Activated CD4-positive, alpha-beta T cell treated with anti-CD3 and anti-CD28 coated beads for 36 hours (primary cell): ENCODE measurements at regions not wholly inside any gene's neighbourhood (a gene's known extent, or its start where the extent isn't known, plus 50 kb on each side); places are given as distances from the start of the nearest gene placed in this dataset.

ENCODE experiments used
- ATAC-seq: fragments of 200-7000 bp; cut with Tn5 transposase; one replicate; pipeline ENCODE4 v1.10.0; 2021; ENCODE audit warnings: mild to moderate bottlenecking, moderate library complexity
- CTCF ChIA-PET: fragments of 350-600 bp; sonication (Branson Sonifier 250); formaldehyde crosslinking; loops from one replicate; lab custom pipeline; 2021; ENCODE audit warnings: antibody characterized with exemption; lab: Charles Lee
- POLR2A ChIA-PET: fragments of 350-600 bp; sonication (Branson Sonifier 250); formaldehyde crosslinking; loops from one replicate; lab custom pipeline; 2021; ENCODE audit warnings: antibody characterized with exemption, inconsistent platforms; lab: Charles Lee
- DNase-seq: peaks from one replicate; pipeline ENCODE4 v3.0.0-alpha.2; 2020
- H3K27ac Mint-ChIP-seq: one replicate; pipeline ENCODE4 v1.8.0; 2021; ENCODE audit warnings: mixed read lengths
- H3K27me3 Mint-ChIP-seq: one replicate; pipeline ENCODE4 v1.8.0; 2021; ENCODE audit warnings: mixed read lengths
- H3K36me3 Mint-ChIP-seq: one replicate; pipeline ENCODE4 v1.8.0; 2021; ENCODE audit warnings: low read depth, mixed read lengths
- H3K4me1 Mint-ChIP-seq: one replicate; pipeline ENCODE4 v1.8.0; 2021; ENCODE audit warnings: mixed read lengths
- H3K4me3 Mint-ChIP-seq: one replicate; pipeline ENCODE4 v1.8.0; 2021; ENCODE audit warnings: mild to moderate bottlenecking, moderate library complexity, mixed read lengths
- H3K9me3 Mint-ChIP-seq: one replicate; pipeline ENCODE4 v1.8.0; 2021; ENCODE audit warnings: low read depth, mixed read lengths
- intact Hi-C, 2 experiments: fragments of 100-400 bp; cut with DNase I in 1 of 2; cut with micrococcal nuclease in 1 of 2; formaldehyde crosslinking; loops; one replicate each; pipeline versions ENCODE4 v1.14.2 to v1.15.1; 2022 to 2024; cut with DNase I, micrococcal nuclease

DNA sequence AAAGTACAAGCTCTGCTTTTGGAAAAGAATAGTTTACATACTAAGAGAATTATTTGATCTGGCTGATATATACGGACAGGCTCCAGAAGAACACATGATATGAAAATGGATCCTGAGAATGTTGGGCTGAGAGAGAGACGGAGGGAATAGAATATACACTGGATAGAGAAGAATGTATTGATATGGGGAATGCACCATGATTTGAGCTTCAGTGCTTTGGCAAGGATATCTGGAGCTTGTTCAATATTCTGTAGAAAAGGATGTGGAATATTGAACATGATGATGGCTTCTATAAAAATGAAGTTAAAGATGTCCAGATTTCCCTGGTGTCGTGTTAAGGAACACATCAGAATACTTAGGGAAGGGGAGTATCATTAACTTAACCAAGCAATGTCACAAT lies 280.5 kb upstream of the VLDLR start:
- Mint-ChIP-seq H3K36me3 (no peaks in the 10 kb centered on the region), H3K4me3 (no peak overlapping the region), H3K9me3 (no peaks in the 10 kb centered on the region), H3K27me3 (peaks cover 7% of the 10 kb centered on the region), H3K4me1 (no peaks in the 10 kb centered on the region), H3K27ac (no peak overlapping the region)
- ChIA-PET CTCF (no interaction called here), POLR2A (no interaction called here)
- ATAC-seq: no peak
- intact Hi-C loops: loop anchor here (5.0 to 10.0 kb wide), 2 partner anchors 51 to 64 kb away; no protein-coding TSS in a partner anchor
- no peak for DNase-seq

- no peaks in the 10 kb centered on the region for H3K9me3 Mint-ChIP-seq
- ATAC-seq (no peak), DNase-seq (no peak)
- peaks cover 7% of the 10 kb centered on the region for H3K27me3 Mint-ChIP-seq
- no peak overlapping the region for H3K27ac Mint-ChIP-seq
- intact Hi-C loops: loop anchor here (5.0 to 10.0 kb wide), 2 partner anchors 50 to 63 kb away; no protein-coding TSS in a partner anchor
- no peaks in the 10 kb centered on the region for H3K36me3 Mint-ChIP-seq
- ChIA-PET CTCF (no interaction called here), POLR2A (no interaction called here)
- H3K4me3 Mint-ChIP-seq: no peak overlapping the region
- H3K4me1 Mint-ChIP-seq: no peaks in the 10 kb centered on the region
These were observed 279.6 kb upstream of the VLDLR start for GRCh38 chr9:2341956-2342355.

DNA sequence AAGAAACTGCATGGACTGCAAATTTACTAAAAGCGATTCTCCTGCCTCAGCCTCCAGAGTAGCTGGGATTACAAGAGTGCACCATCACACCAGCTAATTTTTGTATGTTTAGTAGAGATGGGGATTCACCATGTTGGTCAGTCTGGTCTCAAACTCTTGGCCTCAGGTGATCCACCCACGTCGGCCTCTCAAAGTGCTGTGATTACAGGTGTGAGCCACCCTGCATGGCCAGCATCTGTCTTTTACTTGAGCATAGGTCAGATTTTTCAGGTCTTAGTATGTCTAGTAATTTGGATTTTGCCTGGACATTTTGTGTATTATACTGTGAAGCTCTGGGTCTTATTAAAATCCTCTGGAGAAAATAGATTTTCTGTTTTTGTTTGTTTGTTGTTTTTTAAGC lies 277.8 kb upstream of the VLDLR start:
- intact Hi-C loops: loop anchor here (5.0 to 10.0 kb wide), 2 partner anchors 49 to 61 kb away; no protein-coding TSS in a partner anchor
- H3K9me3 Mint-ChIP-seq: peaks cover 5% of the 10 kb centered on the region
- POLR2A ChIA-PET: no interaction called here
- CTCF ChIA-PET: no interaction called here
- no peak overlapping the region for H3K4me3 Mint-ChIP-seq
- no peak overlapping the region for H3K27ac Mint-ChIP-seq
- no peaks in the 10 kb centered on the region for H3K36me3 Mint-ChIP-seq
- H3K27me3 Mint-ChIP-seq: peaks cover 5% of the 10 kb centered on the region
- ATAC-seq: no peak
- H3K4me1 Mint-ChIP-seq: no peaks in the 10 kb centered on the region
- no peak for DNase-seq

DNA sequence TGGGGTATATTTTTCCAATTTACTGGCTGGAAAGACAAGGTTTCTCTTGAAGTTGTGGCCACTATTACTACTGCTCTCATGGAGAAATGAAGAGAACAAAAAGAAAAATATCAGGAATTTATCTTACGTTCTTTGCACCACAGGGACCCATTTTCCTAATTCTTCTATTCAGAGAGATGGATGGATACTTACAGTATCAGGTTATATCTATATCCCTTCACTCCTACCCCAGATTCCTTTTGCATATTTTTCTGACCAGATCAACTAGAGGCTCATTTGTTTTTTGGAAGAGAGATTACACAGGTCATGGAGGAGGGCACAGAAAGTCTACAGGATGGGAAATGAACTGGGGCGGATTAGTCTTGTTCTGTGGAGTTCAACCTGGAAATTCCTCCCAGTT lies 277.2 kb upstream of the VLDLR start:
- POLR2A ChIA-PET: no interaction called here
- ATAC-seq (no peak), DNase-seq (no peak)
- no peaks in the 10 kb centered on the region for H3K36me3 Mint-ChIP-seq
- no peaks in the 10 kb centered on the region for H3K4me1 Mint-ChIP-seq
- CTCF ChIA-PET: no interaction called here
- H3K9me3 Mint-ChIP-seq: peaks cover 5% of the 10 kb centered on the region
- no peak overlapping the region for H3K4me3 Mint-ChIP-seq
- peaks cover 5% of the 10 kb centered on the region for H3K27me3 Mint-ChIP-seq
- H3K27ac Mint-ChIP-seq: no peak overlapping the region
- intact Hi-C loops: loop anchor here (5.0 to 10.0 kb wide), 2 partner anchors 48 to 60 kb away; no protein-coding TSS in a partner anchor

DNA sequence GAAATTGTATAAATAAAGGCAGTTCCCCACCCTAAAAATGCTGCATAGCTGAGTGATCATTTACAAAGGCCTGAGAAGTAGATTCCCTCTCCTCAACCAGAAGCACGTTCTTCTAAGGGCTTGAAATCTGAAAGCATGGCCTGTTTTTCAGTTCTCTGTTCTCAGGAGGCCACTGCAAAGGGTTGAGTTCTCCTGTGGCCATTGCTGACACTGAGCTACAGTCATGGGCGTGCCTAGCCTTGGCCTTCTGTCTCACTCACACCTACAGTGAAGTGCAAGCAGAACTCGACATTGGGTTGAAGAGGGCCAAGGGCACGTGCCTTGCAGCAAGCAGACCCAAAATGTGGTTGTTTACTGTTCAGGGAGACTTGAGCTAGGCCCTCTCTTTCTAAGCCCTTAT lies 276.6 kb upstream of the VLDLR start:
- no peak overlapping the region for H3K27ac Mint-ChIP-seq
- intact Hi-C loops: loop anchor here in 1 of 2 experiments (10.0 kb wide), 1 partner anchor 60 kb away; no protein-coding TSS in a partner anchor
- DNase-seq (no peak), ATAC-seq (no peak)
- ChIA-PET CTCF (no interaction called here), POLR2A (no interaction called here)
- peaks cover 5% of the 10 kb centered on the region for H3K9me3 Mint-ChIP-seq
- H3K4me1 Mint-ChIP-seq: no peaks in the 10 kb centered on the region
- H3K4me3 Mint-ChIP-seq: no peak overlapping the region
- H3K36me3 Mint-ChIP-seq: no peaks in the 10 kb centered on the region
- H3K27me3 Mint-ChIP-seq: peaks cover 5% of the 10 kb centered on the region

DNA sequence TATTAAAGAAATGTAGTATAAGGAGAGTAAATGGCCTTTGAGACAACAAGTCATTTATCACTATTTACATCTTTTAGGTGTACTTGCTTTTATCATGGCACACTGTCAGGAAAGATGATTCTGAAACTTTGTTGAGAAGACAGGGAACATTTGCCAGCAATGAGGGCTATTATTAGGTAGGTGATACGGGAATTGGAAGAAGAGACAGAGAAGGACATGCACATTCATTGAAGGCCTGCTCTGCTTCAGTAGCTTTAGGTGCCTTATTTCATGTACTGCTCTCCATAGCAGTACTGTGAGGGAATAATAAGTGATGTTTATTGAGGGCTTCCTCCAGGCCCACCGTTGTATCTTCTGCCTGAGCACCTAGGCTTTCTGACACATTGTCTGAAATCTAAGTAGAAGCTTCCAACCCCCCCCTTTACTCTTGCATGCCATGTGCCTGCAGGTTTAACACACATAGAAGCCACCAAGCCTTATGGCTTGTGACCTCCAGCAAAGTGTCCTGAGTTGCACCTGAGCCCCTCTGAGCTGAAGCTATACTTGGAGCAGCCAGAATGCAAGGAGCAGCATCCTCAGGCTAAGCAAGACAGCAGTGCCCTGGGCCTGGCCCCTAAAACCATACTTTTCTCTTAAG lies 275.2 kb upstream of the VLDLR start:
- CTCF ChIA-PET: no interaction called here
- Mint-ChIP-seq H3K4me3 (no peak overlapping the region), H3K27ac (no peak overlapping the region), H3K36me3 (no peaks in the 10 kb centered on the region), H3K27me3 (peaks cover 5% of the 10 kb centered on the region), H3K4me1 (no peaks in the 10 kb centered on the region), H3K9me3 (peaks cover 5% of the 10 kb centered on the region)
- no peak for ATAC-seq
- DNase-seq: no peak
- POLR2A ChIA-PET: no interaction called here
- intact Hi-C loops: loop anchor here in 1 of 2 experiments (10.0 kb wide), 1 partner anchor 58 kb away; no protein-coding TSS in a partner anchor

- Mint-ChIP-seq H3K27me3 (peaks cover 1% of the 10 kb centered on the region), H3K4me1 (no peaks in the 10 kb centered on the region), H3K4me3 (no peak overlapping the region), H3K9me3 (peaks cover 5% of the 10 kb centered on the region), H3K27ac (no peak overlapping the region), H3K36me3 (no peaks in the 10 kb centered on the region)
- POLR2A ChIA-PET: no interaction called here
- intact Hi-C loops: no loop called here
- CTCF ChIA-PET: no interaction called here
- ATAC-seq: no peak
- DNase-seq: no peak
These were observed 270.3 kb upstream of the VLDLR start for GRCh38 chr9:2351324-2351723.

DNA sequence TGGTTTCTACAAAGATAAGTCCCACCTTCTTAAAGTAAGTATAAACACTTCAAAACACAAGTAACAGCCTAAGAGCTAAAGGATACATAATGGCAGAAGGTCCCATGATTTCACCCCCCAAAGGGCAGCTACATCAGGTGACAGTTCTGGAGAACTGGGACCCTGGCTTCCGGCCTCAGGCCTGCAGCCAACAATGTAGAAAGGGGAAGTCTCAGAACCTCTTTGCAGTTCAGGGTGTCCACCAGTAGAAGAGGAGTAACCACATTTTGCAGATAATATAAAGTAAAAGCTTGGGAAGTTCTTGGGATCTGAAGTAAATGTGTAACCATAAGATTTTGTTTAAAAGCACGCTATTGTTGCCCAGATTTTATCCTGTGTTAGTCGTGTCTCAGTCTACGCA lies 267.4 kb upstream of the VLDLR start:
- DNase-seq: no peak
- H3K27me3 Mint-ChIP-seq: peaks cover 3% of the 10 kb centered on the region
- H3K27ac Mint-ChIP-seq: no peak overlapping the region
- no peak for ATAC-seq
- ChIA-PET POLR2A (no interaction called here), CTCF (no interaction called here)
- no peaks in the 10 kb centered on the region for H3K36me3 Mint-ChIP-seq
- H3K4me1 Mint-ChIP-seq: no peaks in the 10 kb centered on the region
- H3K9me3 Mint-ChIP-seq: no peaks in the 10 kb centered on the region
- intact Hi-C loops: no loop called here
- no peak overlapping the region for H3K4me3 Mint-ChIP-seq

DNA sequence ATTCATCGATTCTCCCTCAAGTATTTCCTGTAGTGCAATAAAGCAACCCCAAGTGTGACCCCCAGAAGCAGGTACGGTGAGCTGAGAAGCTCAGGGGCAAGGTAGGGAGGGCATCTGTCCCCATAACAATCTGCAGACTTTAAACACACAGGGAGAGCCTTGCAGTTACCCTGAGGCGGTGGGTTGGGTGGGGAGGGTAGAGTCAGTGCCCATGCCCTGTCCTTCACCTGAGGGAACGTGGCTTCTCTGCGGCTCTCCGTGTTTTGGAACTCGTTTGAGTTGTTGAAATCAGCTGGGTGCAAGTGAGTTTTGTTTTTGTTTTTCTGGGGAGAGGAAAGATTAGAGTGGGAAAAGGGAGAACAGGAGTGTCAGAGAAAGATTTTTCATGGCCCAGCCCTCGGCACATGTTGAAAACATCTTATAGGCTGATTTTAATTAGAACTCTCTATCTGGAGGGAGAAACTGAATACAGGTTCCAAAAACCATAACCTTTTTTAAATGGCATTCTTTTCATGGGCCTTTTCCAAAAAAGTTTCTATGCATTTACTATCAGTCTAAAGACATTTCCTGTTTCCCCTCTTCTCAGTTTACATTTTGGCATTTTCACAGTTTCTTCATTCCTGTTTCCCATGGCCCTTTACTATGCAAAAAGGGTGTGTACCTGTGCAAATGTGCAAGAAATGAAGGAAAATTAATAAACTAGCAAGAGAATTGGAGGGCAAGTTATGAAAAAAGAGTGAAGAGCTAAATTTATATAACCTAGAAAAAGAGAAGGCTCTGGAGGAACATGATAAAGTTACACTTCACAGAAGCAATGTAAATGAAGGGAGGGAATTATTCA lies 266.5 kb upstream of the VLDLR start:
- no peak overlapping the region for H3K27ac Mint-ChIP-seq
- POLR2A ChIA-PET: no interaction called here
- no peaks in the 10 kb centered on the region for H3K9me3 Mint-ChIP-seq
- no peaks in the 10 kb centered on the region for H3K4me1 Mint-ChIP-seq
- no peaks in the 10 kb centered on the region for H3K36me3 Mint-ChIP-seq
- ATAC-seq (no peak), DNase-seq (no peak)
- intact Hi-C loops: no loop called here
- H3K27me3 Mint-ChIP-seq: peaks cover 3% of the 10 kb centered on the region
- CTCF ChIA-PET: no interaction called here
- H3K4me3 Mint-ChIP-seq: no peak overlapping the region

GRCh38 chr9:2355697-2355983 lies 265.9 kb upstream of the VLDLR start:
- Mint-ChIP-seq H3K9me3 (no peaks in the 10 kb centered on the region), H3K4me3 (no peak overlapping the region), H3K27ac (no peak overlapping the region), H3K4me1 (no peaks in the 10 kb centered on the region), H3K36me3 (no peaks in the 10 kb centered on the region), H3K27me3 (peaks cover 3% of the 10 kb centered on the region)
- intact Hi-C loops: no loop called here
- ATAC-seq: no peak
- ChIA-PET CTCF (no interaction called here), POLR2A (no interaction called here)
- DNase-seq: no peak

- intact Hi-C loops: no loop called here
- ChIA-PET POLR2A (no interaction called here), CTCF (no interaction called here)
- ATAC-seq (no peak), DNase-seq (no peak)
- no peaks in the 10 kb centered on the region for H3K4me1 Mint-ChIP-seq
- no peak overlapping the region for H3K4me3 Mint-ChIP-seq
- H3K27me3 Mint-ChIP-seq: peaks cover 3% of the 10 kb centered on the region
- no peaks in the 10 kb centered on the region for H3K9me3 Mint-ChIP-seq
- no peaks in the 10 kb centered on the region for H3K36me3 Mint-ChIP-seq
- no peak overlapping the region for H3K27ac Mint-ChIP-seq
These were observed 265.4 kb upstream of the VLDLR start for GRCh38 chr9:2356041-2356790.
